GM19023 (cell line): ENCODE measurements at regions not wholly inside any gene's neighbourhood (a gene's known extent, or its start where the extent isn't known, plus 50 kb on each side); places are given as distances from the start of the nearest gene placed in this dataset.
"Not testable (repeated sequence)": the region's sequence is repeated elsewhere in the genome, so short reads cannot be mapped to it uniquely, and the experiment has no call there.

Experiments used
- ATAC-seq: cut with Tn5 transposase; IDR thresholded peaks from one replicate; pipeline ENCODE4 v1.9.1; 2021; ENCODE audit warnings: mild to moderate bottlenecking, moderate library complexity; ENCODE audit not compliant: unreplicated experiment

DNA sequence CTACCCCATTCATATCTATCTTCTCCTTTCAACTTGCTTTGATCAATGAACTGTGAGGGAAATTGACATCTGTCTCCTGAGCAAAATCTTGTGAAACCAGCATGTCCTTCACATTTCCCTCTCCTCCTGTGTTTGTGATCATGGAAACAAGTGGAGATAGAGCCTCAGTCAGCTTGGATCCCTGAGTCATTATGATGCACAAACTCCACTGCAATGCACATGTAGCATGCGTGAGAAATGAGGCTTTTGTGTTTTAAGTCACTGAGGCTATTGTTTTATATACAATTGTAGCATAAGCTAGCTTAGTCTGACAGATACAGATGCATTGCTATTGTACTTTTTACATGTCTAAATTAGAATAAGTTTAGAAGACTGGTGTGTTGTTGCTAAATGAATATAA is 85.2 kb upstream of the HNMT start:
- ATAC-seq: no peak

- no peak for ATAC-seq
Observed at GRCh38 chr2:137881711-137882110, 82.6 kb upstream of the HNMT start.

DNA sequence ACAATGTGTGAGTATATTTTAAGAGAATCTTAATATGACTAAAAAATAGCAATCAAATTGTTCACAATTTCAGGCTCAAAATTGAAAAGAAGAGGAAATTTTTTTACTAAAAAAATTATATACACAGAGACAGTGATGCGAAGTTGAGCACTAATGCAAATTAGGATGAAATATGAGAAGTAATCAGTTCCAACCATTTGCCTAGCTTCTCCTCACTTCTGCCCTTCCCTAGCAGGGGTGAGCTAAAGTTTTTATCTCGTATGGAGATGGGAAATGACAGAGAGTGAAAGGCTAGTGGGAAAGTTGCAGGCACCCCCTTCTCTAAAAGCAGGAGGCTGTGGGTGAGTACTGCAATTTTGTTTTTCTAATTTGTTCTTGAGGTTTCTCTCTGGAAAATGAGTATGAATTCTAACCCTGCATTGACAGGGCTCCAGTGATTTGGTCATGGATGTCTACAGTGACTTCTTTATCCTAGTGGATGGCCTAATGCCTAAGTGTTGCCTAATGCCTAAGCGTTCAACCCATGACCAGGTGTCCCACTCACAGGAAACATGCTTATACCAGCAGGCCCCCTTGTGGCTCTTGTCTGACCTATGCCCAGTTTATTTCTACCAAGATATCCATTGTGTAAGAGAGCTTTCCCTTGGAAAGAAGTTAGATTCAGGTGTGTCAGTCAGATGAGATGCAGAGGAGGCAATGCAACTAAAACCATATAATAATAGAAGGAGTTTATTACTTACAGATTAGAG is 78.0 kb upstream of the HNMT start:
- ATAC-seq: no peak

GRCh38 chr2:137888845-137889244 is 75.4 kb upstream of the HNMT start:
- no peak for ATAC-seq

DNA sequence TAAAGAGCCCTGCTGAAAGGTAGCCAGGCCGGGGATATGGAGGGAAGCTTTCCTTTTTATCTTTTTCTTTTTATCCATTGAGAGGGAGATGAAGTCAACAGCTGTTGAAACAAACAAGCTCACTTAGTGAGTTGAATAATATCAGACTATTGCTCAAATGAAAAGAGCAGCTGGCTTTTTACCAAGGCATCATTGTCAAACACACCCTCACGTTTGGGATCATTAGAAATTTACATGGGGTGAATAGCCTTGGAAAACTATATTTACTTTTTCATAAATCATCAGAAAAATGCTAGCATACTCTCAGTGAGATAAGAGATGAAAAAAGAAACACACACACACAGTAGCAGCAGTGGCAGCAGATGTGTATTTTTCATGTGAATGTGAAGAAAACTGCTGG is 71.5 kb upstream of the HNMT start:
- ATAC-seq: no peak

GRCh38 chr2:137893145-137893544 is 71.1 kb upstream of the HNMT start:
- ATAC-seq: no peak

GRCh38 chr2:137896467-137896866 is 67.8 kb upstream of the HNMT start:
- ATAC-seq: no peak

GRCh38 chr2:137897082-137897481 is 67.2 kb upstream of the HNMT start:
- no peak for ATAC-seq

DNA sequence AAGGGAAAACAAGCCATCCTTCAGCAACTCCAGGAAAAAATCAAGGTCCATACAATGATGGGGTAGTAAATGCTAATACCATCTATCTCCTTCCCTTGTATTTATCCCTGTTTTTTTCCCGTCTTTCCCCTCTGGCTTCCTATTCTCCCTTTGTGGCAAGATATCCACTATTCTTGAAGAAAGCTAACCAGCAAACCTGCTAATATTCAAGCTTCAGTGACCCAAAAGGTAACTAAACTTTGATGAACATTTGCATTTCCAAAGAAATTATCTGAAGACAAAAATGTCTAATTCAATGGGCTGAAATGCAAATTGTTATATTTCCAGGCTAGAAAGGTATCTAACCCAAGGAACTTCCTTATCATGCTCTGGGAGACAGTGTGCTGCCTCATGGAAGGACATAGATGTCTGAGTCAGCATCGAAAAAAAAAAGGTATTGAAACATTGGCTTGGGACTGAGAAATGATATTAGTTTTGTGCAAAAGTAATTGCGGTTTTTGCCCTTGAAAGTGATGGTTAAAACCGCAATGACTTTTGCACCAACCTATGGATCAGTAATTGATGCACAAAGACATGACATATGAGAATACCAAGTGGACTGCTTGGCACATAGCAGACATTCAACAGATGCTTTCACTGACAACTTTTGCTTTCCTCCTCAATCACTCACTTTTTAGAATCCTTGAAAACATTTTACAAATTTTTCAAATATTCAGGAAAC is 63.7 kb upstream of the HNMT start:
- ATAC-seq: no peak

- ATAC-seq: no peak
Observed at GRCh38 chr2:137910641-137911040, 53.6 kb upstream of the HNMT start.

DNA sequence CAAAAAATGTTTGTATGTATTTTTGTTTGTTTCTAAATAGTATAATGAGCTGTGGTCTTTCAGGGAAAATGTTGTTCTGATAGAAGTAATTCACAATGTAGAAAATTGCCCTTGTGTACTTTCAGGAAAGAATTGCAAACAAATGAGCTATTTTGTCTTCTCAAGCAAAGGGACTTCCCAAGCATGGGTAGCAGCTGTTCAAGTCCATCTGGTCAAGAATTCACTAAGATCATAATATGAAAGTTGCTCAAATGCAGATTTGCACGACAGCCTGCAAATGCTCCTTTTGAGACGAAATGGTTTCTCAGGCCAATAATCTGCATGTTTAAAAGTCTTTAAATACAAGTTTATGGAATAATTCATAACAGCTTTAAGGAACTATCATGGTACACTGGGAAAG is 51.9 kb upstream of the HNMT start:
- ATAC-seq: no peak

- no peak for ATAC-seq
Observed at GRCh38 chr2:137913169-137913568, 51.1 kb upstream of the HNMT start.

DNA sequence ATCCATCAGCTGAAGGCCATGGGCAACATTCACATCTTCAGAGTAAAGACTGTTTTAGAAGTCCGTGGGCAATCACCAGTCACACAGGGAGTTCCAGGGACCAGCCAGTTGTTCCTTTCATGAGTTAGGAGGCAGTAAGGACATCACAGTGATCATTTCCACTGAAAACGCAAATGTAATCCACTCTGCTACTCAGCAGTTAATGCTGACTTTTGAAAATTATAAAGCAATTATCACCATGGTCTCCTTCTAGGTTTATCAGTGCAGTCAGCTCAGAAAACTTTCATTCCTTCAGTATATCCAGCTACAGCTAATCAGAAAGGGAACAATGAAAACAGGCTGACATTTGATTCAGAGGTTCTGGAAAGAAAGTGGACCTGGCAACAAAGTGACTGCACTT is 50.6 kb upstream of the HNMT start:
- ATAC-seq: not testable (repeated sequence)
